ENCODE measurements at regions not wholly inside any gene's neighbourhood (a gene's known extent, or its start where the extent isn't known, plus 50 kb on each side); places are given as distances from the start of the nearest gene placed in this dataset.
"Not testable (repeated sequence)": the region's sequence is repeated elsewhere in the genome, so short reads cannot be mapped to it uniquely, and the experiment has no call there.

DNA sequence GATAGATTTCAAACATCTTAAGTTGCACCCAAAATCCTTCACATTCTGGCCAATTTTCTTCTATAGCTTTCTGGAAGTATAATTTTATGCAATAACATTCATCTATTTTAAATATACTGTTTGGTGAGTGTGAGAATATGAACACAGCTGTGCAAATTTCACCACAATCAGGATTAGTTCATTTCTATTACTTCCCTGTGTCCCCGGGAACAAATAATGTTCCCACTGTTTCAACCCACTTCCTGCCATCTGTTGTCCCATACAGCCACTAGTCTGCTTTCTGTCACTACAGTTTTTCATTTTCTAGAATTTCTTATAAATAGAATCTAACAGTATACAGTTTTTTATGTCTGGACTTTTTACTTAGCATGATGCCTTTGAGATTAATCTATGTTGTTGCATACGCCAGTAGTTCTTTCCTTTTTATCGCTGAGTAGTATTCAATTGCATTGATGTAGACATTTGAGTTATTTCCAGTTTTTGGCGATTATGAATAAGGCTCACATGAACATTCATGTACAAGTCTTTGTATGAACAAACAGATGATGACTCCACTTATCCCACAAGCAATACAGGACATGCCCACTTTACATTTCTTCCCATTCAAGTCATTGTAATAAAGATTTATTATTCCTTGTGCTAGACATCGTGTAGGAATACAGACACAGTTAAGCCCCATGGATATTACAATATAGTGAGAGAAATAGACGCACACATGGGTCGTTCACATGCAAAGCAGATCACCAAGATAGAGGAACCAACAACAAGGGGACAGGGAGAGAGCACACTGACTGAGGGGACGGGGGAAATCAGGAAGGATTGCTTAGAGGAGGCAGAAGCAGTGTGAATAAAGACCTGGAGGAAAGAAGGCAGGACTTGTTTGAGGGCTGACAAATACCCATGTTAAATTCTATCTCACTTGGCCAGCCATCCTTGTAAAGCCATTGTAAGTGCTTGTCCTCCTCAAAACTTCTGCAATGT, 72.9 kb upstream of the PAX8 start:
- Mint-ChIP-seq H3K9me3 (no peaks in the 10 kb centered on the region), H3K27ac (no peak overlapping the region), H3K36me3 (no peaks in the 10 kb centered on the region)
- no peak for ATAC-seq
- no peak for DNase-seq (ENCODE audit: low spot score in 2 of 2)

GRCh38 chr2:113343800-113344199, 65.1 kb upstream of the PAX8 start:
- not testable (repeated sequence) for DNase-seq (ENCODE audit: low spot score in 2 of 2); H3K9me3 Mint-ChIP-seq; H3K36me3 Mint-ChIP-seq; H3K27ac Mint-ChIP-seq
- peak; percentile 61 to 69 for ATAC-seq

- ATAC-seq (peak in 1 of 2 donors; percentile 56), DNase-seq (ENCODE audit: low spot score in 2 of 2) (no peak)
- Mint-ChIP-seq H3K27ac (no peak overlapping the region), H3K9me3 (no peaks in the 10 kb centered on the region), H3K36me3 (no peaks in the 10 kb centered on the region)
Observed at GRCh38 chr2:113342650-113343049, 63.9 kb upstream of the PAX8 start.

- not testable (repeated sequence) for DNase-seq (ENCODE audit: low spot score in 2 of 2); H3K36me3 Mint-ChIP-seq; H3K9me3 Mint-ChIP-seq; ATAC-seq; H3K27ac Mint-ChIP-seq
Observed at GRCh38 chr2:113341870-113342253, 63.1 kb upstream of the PAX8 start.

GRCh38 chr2:113341191-113341869, 62.6 kb upstream of the PAX8 start:
- Mint-ChIP-seq H3K9me3 (no peaks in the 10 kb centered on the region), H3K27ac (no peak overlapping the region), H3K36me3 (no peaks in the 10 kb centered on the region)
- DNase-seq (ENCODE audit: low spot score in 2 of 2) (no peak), ATAC-seq (no peak)

- H3K27ac Mint-ChIP-seq, result no peak overlapping the region
- H3K36me3 Mint-ChIP-seq, result no peaks in the 10 kb centered on the region
- no peaks in the 10 kb centered on the region for H3K9me3 Mint-ChIP-seq
- DNase-seq (ENCODE audit: low spot score in 2 of 2) (no peak), ATAC-seq (no peak)
Observed at GRCh38 chr2:113337809-113338208, 59.1 kb upstream of the PAX8 start.

DNA sequence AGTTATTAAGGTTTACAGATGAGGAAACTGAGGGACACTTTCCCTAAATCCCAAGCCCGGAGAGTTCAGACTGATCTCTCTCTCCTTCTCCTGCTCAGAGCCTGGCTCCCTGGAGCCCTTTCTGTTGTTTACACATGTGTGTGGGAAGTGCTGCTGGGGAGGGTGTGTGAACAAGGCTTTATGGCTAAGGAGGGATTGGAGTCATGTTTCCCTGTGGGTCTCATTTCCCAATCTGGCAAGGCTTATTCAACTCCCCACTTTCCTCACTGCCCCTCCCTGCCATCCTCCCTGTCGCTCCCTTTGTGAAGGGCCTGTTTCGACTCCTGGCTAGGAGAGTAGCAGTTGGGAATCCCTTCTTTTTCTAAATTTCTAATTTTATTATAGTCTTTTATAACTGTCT, 57.3 kb upstream of the PAX8 start:
- not testable (repeated sequence) for ATAC-seq; H3K27ac Mint-ChIP-seq; H3K36me3 Mint-ChIP-seq; H3K9me3 Mint-ChIP-seq; DNase-seq (ENCODE audit: low spot score in 2 of 2)

DNA sequence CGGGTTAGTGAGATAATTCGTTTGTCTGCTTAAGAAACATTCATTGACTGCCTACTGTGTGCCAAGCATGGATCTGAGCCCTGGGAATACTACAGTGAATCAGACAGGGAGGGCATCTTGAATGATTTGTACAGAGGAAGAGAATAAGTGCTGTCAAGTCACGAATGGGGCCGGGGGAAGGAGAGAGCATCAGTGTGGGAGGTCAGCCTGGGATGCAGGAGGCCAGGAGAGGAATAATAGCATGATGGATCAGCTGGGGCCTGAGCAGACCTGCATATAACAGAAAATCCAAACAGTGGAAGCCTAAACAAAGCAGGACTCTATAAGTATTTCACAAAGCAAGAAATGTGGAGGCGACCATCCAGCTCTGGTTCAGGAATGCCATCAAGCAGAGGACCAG, 55.4 kb upstream of the PAX8 start:
- no peak for ATAC-seq
- Mint-ChIP-seq H3K27ac (no peak overlapping the region), H3K9me3 (no peaks in the 10 kb centered on the region), H3K36me3 (no peaks in the 10 kb centered on the region)
- DNase-seq (ENCODE audit: low spot score in 2 of 2), result no peak

- not testable (repeated sequence) for ATAC-seq; DNase-seq (ENCODE audit: low spot score in 2 of 2); H3K36me3 Mint-ChIP-seq; H3K27ac Mint-ChIP-seq; H3K9me3 Mint-ChIP-seq
Observed at GRCh38 chr2:113333735-113334134, 55.0 kb upstream of the PAX8 start.

- H3K9me3 Mint-ChIP-seq; DNase-seq (ENCODE audit: low spot score in 2 of 2); H3K36me3 Mint-ChIP-seq: not testable (repeated sequence)
- peak in 1 of 2 donors; percentile 71 for ATAC-seq
- H3K27ac Mint-ChIP-seq, result peak overlapping the region in 1 of 2 donors; percentile 48
Observed at GRCh38 chr2:113330060-113330767, 51.5 kb upstream of the PAX8 start.

DNA sequence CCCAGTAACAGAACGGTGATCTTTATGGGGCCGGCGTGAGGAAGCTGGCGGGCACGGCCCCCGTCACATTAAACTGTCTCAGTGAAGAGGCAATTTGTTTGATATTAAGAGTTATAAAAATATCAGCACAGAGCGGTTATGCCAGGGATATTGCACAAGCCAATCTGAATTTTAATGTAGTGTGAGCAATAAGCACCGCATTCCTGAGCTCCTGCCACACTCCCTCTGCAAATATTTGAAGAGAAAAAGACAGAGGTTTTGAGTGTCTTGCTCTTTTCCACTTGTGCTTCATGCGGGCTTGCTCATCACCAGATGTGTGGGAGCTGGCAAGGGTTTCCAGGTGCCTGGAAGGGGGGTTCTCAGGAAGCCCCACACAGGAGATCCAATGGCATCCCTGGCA, 50.3 kb upstream of the PAX8 start:
- not testable (repeated sequence) for ATAC-seq, H3K36me3 Mint-ChIP-seq, H3K27ac Mint-ChIP-seq

DNA sequence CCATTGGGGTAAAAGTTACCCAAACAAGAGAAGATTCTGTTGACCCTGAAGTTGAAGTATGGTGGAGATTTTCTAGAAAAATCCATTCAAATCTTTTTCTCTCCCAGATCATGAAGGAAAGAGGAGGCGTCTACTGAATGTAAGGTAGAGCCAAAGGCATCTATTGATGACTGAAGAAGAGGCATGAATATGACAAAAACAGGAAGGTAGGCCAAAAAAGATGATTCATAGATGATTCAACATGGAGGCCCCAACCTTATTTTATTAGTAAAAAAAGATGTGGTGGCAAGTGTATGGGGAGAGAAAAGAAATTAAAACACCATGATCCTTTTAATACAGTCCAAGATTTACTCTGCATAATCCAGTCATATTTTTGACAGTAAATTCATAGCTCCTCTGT, 49.9 kb upstream of the PAX8 start:
- not testable (repeated sequence) for DNase-seq (ENCODE audit: low spot score in 2 of 2); H3K9me3 Mint-ChIP-seq; H3K36me3 Mint-ChIP-seq; H3K27ac Mint-ChIP-seq
- peak; percentile 24 to 53 for ATAC-seq

More for the DNA sequence above, 50.3 kb upstream of the PAX8 start:
- H3K9me3 Mint-ChIP-seq; DNase-seq (ENCODE audit: low spot score in 2 of 2): not testable (repeated sequence)
